ENCODE measurements at regions not wholly inside any gene's neighbourhood (a gene's known extent, or its start where the extent isn't known, plus 50 kb on each side); places are given as distances from the start of the nearest gene placed in this dataset.

DNA sequence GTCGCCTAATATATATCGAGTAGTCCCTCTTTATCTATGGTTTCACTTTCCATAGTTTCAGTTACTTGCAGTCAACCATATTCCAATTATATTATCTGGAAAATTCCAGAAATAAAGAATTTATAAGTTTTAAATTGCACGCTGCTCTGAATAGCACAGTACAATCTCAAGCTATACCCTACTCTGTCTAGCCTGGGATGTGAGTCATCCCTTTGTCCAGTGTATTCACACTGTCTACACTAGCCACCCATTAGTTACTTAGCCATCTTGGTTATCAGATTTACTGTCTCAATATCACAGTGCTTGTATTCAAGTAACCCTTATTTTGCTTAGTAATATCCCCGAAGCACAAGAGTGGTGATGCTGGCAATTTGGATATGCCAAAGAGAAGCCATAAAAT is 72.1 kb upstream of the EOMES start:
- TF ChIP-seq POLR2A (IDR thresholded peaks at IDR 0.05): no peak
- TF ChIP-seq, protein P1, sequence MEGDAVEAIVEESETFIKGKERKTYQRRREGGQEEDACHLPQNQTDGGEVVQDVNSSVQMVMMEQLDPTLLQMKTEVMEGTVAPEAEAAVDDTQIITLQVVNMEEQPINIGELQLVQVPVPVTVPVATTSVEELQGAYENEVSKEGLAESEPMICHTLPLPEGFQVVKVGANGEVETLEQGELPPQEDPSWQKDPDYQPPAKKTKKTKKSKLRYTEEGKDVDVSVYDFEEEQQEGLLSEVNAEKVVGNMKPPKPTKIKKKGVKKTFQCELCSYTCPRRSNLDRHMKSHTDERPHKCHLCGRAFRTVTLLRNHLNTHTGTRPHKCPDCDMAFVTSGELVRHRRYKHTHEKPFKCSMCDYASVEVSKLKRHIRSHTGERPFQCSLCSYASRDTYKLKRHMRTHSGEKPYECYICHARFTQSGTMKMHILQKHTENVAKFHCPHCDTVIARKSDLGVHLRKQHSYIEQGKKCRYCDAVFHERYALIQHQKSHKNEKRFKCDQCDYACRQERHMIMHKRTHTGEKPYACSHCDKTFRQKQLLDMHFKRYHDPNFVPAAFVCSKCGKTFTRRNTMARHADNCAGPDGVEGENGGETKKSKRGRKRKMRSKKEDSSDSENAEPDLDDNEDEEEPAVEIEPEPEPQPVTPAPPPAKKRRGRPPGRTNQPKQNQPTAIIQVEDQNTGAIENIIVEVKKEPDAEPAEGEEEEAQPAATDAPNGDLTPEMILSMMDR (IDR thresholded peaks at IDR 0.05): no peak
- Histone ChIP-seq H3K4me1 (replicated peaks in 1 of 2) (no peaks in the 10 kb centered on the region), H3K27ac (no peak overlapping the region), H3K4me3 (no peak overlapping the region), H3K9me3 (replicated peaks in 1 of 3) (no peaks in the 10 kb centered on the region), H3K36me3 (replicated peaks in 1 of 2) (no peaks in the 10 kb centered on the region), H3K27me3 (no peaks in the 10 kb centered on the region)
- intact Hi-C loops (cut with DNase I): no loop called here
- DNase-seq: no peak
- WGBS, 4 donors: 87 to 95% (median 92%) methylated on average over 4 of the region's 4 CpGs

DNA sequence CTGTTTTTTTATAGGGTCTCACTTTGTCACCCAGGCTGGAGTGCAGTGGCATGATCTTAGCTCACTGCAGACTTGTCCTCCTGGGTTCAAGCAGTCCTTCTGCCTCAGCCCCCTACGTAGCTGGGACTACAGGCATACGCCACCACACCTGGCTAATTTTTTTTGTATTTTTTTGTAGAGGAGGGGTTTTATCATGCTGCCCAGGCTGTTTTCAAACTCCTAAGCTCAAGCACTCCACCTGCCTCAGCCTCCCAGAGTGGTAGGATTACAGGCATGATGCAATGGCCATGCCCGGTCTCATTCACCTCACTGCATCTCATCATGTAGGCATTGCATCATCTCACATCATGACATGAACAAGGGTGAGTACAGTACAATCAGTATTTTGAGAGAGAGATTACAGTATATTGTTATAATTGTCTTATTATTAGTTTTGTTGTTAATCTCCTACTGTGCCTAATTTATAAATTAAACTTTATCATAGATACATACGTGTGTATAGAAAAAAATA is 74.3 kb upstream of the EOMES start:
- no peak for DNase-seq
- 79 to 89% (median 81%) methylated on average over 4 of the region's 4 CpGs for WGBS, 4 donors
- intact Hi-C loops (cut with DNase I): no loop called here
- Histone ChIP-seq H3K36me3 (replicated peaks in 1 of 2) (no peaks in the 10 kb centered on the region), H3K27ac (no peak overlapping the region), H3K27me3 (no peaks in the 10 kb centered on the region), H3K9me3 (replicated peaks in 1 of 3) (no peaks in the 10 kb centered on the region), H3K4me1 (replicated peaks in 1 of 2) (no peaks in the 10 kb centered on the region), H3K4me3 (no peak overlapping the region)
- TF ChIP-seq POLR2A (IDR thresholded peaks at IDR 0.05): no peak
- TF ChIP-seq, protein P1 (IDR thresholded peaks at IDR 0.05): no peak

DNA sequence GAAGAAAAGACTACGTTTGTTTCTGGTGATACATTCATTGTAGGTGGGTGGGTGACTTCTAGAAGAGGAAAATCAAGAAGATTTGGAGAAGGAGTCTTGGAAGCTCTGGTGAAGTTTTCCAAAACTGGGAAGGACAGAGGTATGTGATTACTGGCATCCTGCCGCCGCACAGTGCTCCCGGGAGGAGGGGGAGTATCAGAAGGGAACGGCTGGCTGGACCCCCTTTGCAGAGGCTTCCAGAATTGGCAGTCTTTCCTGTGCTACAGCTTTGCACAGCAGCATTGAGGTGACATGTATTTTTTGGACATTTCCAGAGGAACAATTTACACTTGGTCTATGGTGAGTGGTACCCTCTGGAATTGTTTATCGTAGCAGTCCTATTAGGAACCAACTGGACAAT is 75.7 kb upstream of the EOMES start:
- no peaks in the 10 kb centered on the region for H3K27me3 ChIP-seq
- H3K27ac ChIP-seq: no peak overlapping the region
- H3K4me1 ChIP-seq (replicated peaks in 1 of 2): no peaks in the 10 kb centered on the region
- no peak overlapping the region for H3K4me3 ChIP-seq
- no peaks in the 10 kb centered on the region for H3K36me3 ChIP-seq (replicated peaks in 1 of 2)
- H3K9me3 ChIP-seq (replicated peaks in 1 of 3): no peaks in the 10 kb centered on the region
- TF ChIP-seq POLR2A (IDR thresholded peaks at IDR 0.05): no peak
- TF ChIP-seq, protein P1 (IDR thresholded peaks at IDR 0.05): no peak
- 75 to 81% (median 78%) methylated on average over 6 of the region's 6 CpGs for WGBS, 4 donors
- intact Hi-C loops (cut with DNase I): no loop called here
- DNase-seq: no peak

DNA sequence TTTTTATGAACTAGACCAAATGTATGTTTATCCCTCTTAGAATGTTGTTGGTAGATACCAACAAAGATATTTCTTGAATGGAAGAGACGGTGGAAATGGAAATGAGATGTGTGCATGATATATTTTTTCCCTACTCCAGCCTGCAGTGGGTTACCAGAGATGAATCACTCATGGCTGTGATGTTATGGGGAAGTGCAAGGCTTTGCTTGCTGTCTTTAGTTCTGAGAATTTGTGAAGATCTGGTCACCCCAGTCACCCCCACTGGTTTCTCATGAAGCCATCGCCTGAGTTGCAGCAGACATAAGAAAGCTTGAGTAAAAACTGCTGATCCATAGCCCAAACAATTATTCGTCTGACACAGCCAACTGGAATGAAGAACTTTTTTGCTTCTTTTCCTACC is 78.1 kb upstream of the EOMES start:
- Histone ChIP-seq H3K36me3 (replicated peaks in 1 of 2) (no peaks in the 10 kb centered on the region), H3K9me3 (replicated peaks in 1 of 3) (no peaks in the 10 kb centered on the region), H3K27me3 (no peaks in the 10 kb centered on the region), H3K4me3 (no peak overlapping the region), H3K4me1 (replicated peaks in 1 of 2) (no peaks in the 10 kb centered on the region), H3K27ac (no peak overlapping the region)
- TF ChIP-seq, protein P1 (IDR thresholded peaks at IDR 0.05): no peak
- TF ChIP-seq POLR2A (IDR thresholded peaks at IDR 0.05): no peak
- intact Hi-C loops (cut with DNase I): no loop called here
- no peak for DNase-seq
- WGBS, 4 donors: 75 to 83% (median 79%) methylated on average over 3 of the region's 3 CpGs

Data from adrenal gland (tissue), 9 donors.